ENCODE measurements at regions not wholly inside any gene's neighbourhood (a gene's known extent, or its start where the extent isn't known, plus 50 kb on each side); places are given as distances from the start of the nearest gene placed in this dataset.

DNA sequence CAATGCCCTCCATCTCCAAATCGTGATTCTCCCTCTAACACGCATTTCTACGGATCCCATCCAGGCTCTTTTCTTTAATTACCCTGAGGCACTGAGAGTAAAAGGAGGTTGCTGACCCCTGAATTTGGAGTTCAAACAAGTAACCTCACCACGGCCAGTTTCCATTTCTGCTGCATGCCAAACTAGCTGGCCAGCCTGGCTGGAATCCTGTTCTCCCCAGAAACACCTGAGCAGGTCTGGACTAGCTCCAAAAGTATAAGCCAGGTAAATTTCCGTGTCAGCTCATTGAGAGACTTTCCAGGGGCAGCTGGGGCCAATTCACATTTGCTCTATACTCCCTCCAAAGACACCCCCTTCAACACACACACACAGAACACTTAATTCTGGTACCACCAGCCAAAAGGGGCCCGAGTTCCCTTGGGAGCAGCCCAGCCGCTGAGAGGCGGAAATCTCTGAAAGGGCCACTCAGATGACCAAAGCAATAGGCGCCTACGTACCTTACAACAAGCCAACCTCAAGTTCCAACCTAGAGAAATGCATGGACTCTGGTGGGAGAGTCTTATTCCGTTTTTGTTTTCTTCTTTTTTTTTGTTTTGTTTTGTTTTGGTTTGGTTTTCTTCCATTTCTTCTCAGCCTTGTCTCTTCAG lies 131.4 kb downstream of the NDUFA12 start:
- H3K27me3 ChIP-seq (ENCODE audit: low read length) = no peaks in the 10 kb centered on the region
- peak overlapping the region; percentile 43 for H3K4me2 ChIP-seq (ENCODE audit: low read depth, low read length, poor library complexity, severe bottlenecking)
- no peaks in the 10 kb centered on the region for H3F3A ChIP-seq (ENCODE audit: insufficient read depth)
- no peak for TF ChIP-seq EZH2phosphoT487 (conservative IDR thresholded peaks at IDR 0.05; ENCODE audit: low read length)
- TF ChIP-seq, protein P1, sequence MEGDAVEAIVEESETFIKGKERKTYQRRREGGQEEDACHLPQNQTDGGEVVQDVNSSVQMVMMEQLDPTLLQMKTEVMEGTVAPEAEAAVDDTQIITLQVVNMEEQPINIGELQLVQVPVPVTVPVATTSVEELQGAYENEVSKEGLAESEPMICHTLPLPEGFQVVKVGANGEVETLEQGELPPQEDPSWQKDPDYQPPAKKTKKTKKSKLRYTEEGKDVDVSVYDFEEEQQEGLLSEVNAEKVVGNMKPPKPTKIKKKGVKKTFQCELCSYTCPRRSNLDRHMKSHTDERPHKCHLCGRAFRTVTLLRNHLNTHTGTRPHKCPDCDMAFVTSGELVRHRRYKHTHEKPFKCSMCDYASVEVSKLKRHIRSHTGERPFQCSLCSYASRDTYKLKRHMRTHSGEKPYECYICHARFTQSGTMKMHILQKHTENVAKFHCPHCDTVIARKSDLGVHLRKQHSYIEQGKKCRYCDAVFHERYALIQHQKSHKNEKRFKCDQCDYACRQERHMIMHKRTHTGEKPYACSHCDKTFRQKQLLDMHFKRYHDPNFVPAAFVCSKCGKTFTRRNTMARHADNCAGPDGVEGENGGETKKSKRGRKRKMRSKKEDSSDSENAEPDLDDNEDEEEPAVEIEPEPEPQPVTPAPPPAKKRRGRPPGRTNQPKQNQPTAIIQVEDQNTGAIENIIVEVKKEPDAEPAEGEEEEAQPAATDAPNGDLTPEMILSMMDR (IDR thresholded peaks at IDR 0.05; ENCODE audit: insufficient read depth, low read length, poor library complexity, severe bottlenecking) = no peak
- H3K4me3 ChIP-seq (ENCODE audit: insufficient read depth, low read length, poor library complexity, severe bottlenecking) = peak overlapping the region; percentile 21
- H3K27ac ChIP-seq (ENCODE audit: low read depth, low read length) = peak overlapping the region; percentile 8; the same call in 1 of the 2 replicates
- H4K20me1 ChIP-seq (ENCODE audit: low read depth, low read length) = no peaks in the 10 kb centered on the region
- peak overlapping the region; percentile 50 for H3K9ac ChIP-seq (ENCODE audit: low read length)
- no peak overlapping the region for H2AFZ ChIP-seq (ENCODE audit: low read depth, low read length, severe bottlenecking)
- H3K79me2 ChIP-seq (ENCODE audit: insufficient read depth, low read length) = no peaks in the 10 kb centered on the region; the same call in 1 of the 2 replicates
- H3K9me2 ChIP-seq (replicated peaks; ENCODE audit: insufficient read depth, low read length) = no peaks in the 10 kb centered on the region
- H3K36me3 ChIP-seq (ENCODE audit: low read length) = no peaks in the 10 kb centered on the region
- H3K9me3 ChIP-seq (ENCODE audit: insufficient read depth, low read length) = no peaks in the 10 kb centered on the region

DNA sequence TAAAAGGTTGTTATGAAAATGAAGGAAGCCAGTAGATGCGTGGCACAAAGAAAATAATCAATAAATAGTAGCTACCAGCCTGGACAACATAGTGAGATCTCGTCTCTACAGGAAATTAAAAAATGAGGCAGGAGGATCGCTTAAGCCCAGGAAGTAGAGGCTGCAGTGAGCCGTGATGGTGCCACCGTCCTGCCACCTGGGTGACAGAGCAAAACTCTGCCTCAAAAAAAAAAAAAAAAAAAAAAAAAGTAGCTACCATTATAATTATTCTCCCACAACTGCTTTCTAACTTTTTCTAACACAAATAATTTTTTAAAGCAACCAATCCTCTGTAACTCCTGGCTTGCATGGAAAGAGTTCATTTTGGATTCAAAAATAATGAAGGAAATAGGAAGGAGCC lies 133.0 kb downstream of the NDUFA12 start:
- H3F3A ChIP-seq (ENCODE audit: insufficient read depth) = no peaks in the 10 kb centered on the region
- peak overlapping the region; percentile 8; the same call in 1 of the 2 replicates for H3K27ac ChIP-seq (ENCODE audit: low read depth, low read length)
- H3K4me3 ChIP-seq (ENCODE audit: insufficient read depth, low read length, poor library complexity, severe bottlenecking) = no peak overlapping the region
- H2AFZ ChIP-seq (ENCODE audit: low read depth, low read length, severe bottlenecking) = no peak overlapping the region
- H3K9me2 ChIP-seq (replicated peaks; ENCODE audit: insufficient read depth, low read length) = no peaks in the 10 kb centered on the region
- H3K9ac ChIP-seq (ENCODE audit: low read length) = no peak overlapping the region
- peak overlapping the region; percentile 43 for H3K4me2 ChIP-seq (ENCODE audit: low read depth, low read length, poor library complexity, severe bottlenecking)
- no peaks in the 10 kb centered on the region for H3K27me3 ChIP-seq (ENCODE audit: low read length)
- TF ChIP-seq EZH2phosphoT487 (conservative IDR thresholded peaks at IDR 0.05; ENCODE audit: low read length) = no peak
- TF ChIP-seq, protein P1 (IDR thresholded peaks at IDR 0.05; ENCODE audit: insufficient read depth, low read length, poor library complexity, severe bottlenecking) = no peak
- no peaks in the 10 kb centered on the region; the same call in 1 of the 2 replicates for H3K79me2 ChIP-seq (ENCODE audit: insufficient read depth, low read length)
- H3K36me3 ChIP-seq (ENCODE audit: low read length) = no peaks in the 10 kb centered on the region
- no peaks in the 10 kb centered on the region for H3K9me3 ChIP-seq (ENCODE audit: insufficient read depth, low read length)
- no peaks in the 10 kb centered on the region for H4K20me1 ChIP-seq (ENCODE audit: low read depth, low read length)

DNA sequence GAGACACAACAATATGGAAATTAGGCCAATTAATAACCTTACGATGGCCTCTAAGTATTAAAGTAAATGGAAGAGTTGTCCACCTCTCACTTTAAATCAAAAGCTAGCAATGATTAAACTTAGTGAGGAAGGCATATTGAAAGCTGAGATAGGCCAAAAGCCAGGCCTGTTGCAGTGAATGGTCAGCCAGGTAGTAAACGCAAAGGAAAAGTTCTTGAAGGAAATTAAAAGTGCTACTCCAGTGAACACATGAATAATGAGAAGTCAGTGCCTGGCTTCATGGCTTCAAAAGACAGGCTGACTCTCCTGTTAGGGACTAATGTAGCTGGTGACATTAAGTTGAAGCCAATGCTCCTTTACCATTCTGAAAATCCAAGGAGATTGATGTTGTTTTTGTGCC lies 135.3 kb downstream of the NDUFA12 start:
- Histone ChIP-seq H3K9ac (ENCODE audit: low read length) (no peak overlapping the region), H3K9me3 (ENCODE audit: insufficient read depth, low read length) (no peaks in the 10 kb centered on the region), H3K4me3 (ENCODE audit: insufficient read depth, low read length, poor library complexity, severe bottlenecking) (no peak overlapping the region), H3K9me2 (replicated peaks; ENCODE audit: insufficient read depth, low read length) (no peaks in the 10 kb centered on the region), H3K36me3 (ENCODE audit: low read length) (no peaks in the 10 kb centered on the region), H3K79me2 (ENCODE audit: insufficient read depth, low read length) (no peaks in the 10 kb centered on the region; the same call in 1 of the 2 replicates), H2AFZ (ENCODE audit: low read depth, low read length, severe bottlenecking) (no peak overlapping the region), H3K4me2 (ENCODE audit: low read depth, low read length, poor library complexity, severe bottlenecking) (no peak overlapping the region), H3K27me3 (ENCODE audit: low read length) (no peaks in the 10 kb centered on the region), H3F3A (ENCODE audit: insufficient read depth) (no peaks in the 10 kb centered on the region), H4K20me1 (ENCODE audit: low read depth, low read length) (no peaks in the 10 kb centered on the region), H3K27ac (ENCODE audit: low read depth, low read length) (no peak overlapping the region)
- TF ChIP-seq, protein P1 (IDR thresholded peaks at IDR 0.05; ENCODE audit: insufficient read depth, low read length, poor library complexity, severe bottlenecking) = no peak
- TF ChIP-seq EZH2phosphoT487 (conservative IDR thresholded peaks at IDR 0.05; ENCODE audit: low read length) = no peak
